Fibroblast of lung (primary cell): ENCODE measurements at regions not wholly inside any gene's neighbourhood (a gene's known extent, or its start where the extent isn't known, plus 50 kb on each side); places are given as distances from the start of the nearest gene placed in this dataset.

Source experiments
- DNase-seq, 2 donors: peaks; one replicate each; pipeline versions ENCODE4 v3.0.0 to v3.0.0-alpha.2; 2010; ENCODE audit warnings: low read depth in 2 of 2
- H2AFZ ChIP-seq: 2 replicates; pipeline ENCODE4 v1.5.1; 2012; ENCODE audit warnings: low read length, control low read depth, inconsistent platforms
- H3K27ac ChIP-seq: 2 replicates; pipeline ENCODE4 v1.5.1; 2011; ENCODE audit warnings: low read length, control low read depth; ENCODE audit not compliant: insufficient read depth
- H3K27me3 ChIP-seq: 2 replicates; pipeline ENCODE4 v1.5.1; 2011; ENCODE audit warnings: mild to moderate bottlenecking, low read length; ENCODE audit not compliant: control insufficient read depth, insufficient read depth
- H3K36me3 ChIP-seq: 2 replicates; pipeline ENCODE4 v1.5.1; 2011; ENCODE audit warnings: low read length; ENCODE audit not compliant: control insufficient read depth, insufficient read depth
- H3K4me1 ChIP-seq: 2 replicates; pipeline ENCODE4 v1.5.1; 2011; ENCODE audit warnings: low read length; ENCODE audit not compliant: control insufficient read depth, insufficient read depth; ENCODE audit errors: extremely low read depth
- H3K4me2 ChIP-seq: 2 replicates; pipeline ENCODE4 v1.5.1; 2011; ENCODE audit warnings: low read length, control low read depth; ENCODE audit not compliant: insufficient read depth; ENCODE audit errors: extremely low read depth
- H3K4me3 ChIP-seq, 4 experiments: fragments of 200-600 bp in 1 of 4; sonication (generic) in 1 of 4; replicated peaks in 1 of 4; 2 replicates each; pipeline ENCODE4 v1.5.1; 2011 to 2016; ENCODE audit warnings: low read length in 4 of 4, low read depth in 3 of 4, mild to moderate bottlenecking in 3 of 4, control low read depth in 2 of 4, inconsistent platforms in 1 of 4, mixed read lengths in 1 of 4; ENCODE audit not compliant: insufficient read depth in 1 of 4; ENCODE audit errors: control extremely low read depth in 1 of 4
- H3K79me2 ChIP-seq: 2 replicates; pipeline ENCODE4 v1.5.1; 2012; ENCODE audit warnings: mild to moderate bottlenecking, low read length, inconsistent platforms; ENCODE audit not compliant: control insufficient read depth, insufficient read depth
- H3K9ac ChIP-seq: 2 replicates; pipeline ENCODE4 v1.5.1; 2011; ENCODE audit warnings: mild to moderate bottlenecking, low read length, control low read depth; ENCODE audit not compliant: insufficient read depth
- H3K9me3 ChIP-seq: 2 replicates; pipeline ENCODE4 v1.5.1; 2012; ENCODE audit warnings: low read depth, low read length; ENCODE audit not compliant: control insufficient read depth, insufficient read depth
- H4K20me1 ChIP-seq: 2 replicates; pipeline ENCODE4 v1.5.1; 2011; ENCODE audit warnings: low read length; ENCODE audit not compliant: control insufficient read depth, insufficient read depth; ENCODE audit errors: extremely low read depth
- CTCF ChIP-seq, 2 donors: IDR thresholded peaks in 1 of 2; conservative IDR thresholded peaks in 1 of 2; 1 replicate in 1 of 2; 2 replicates in 1 of 2; pipeline ENCODE4 v1.5.1; 2011 to 2012; ENCODE audit warnings: low read length in 2 of 2, control low read depth in 1 of 2, inconsistent platforms in 1 of 2, low read depth in 1 of 2, mild to moderate bottlenecking in 1 of 2
- EZH2 ChIP-seq: IDR thresholded peaks from 2 replicates; pipeline ENCODE4 v1.5.1; 2012; ENCODE audit warnings: low read length, control low read depth, mild to moderate bottlenecking; ENCODE audit errors: missing control alignments

- Histone ChIP-seq H3K36me3 (no peaks in the 10 kb centered on the region), H3K4me3 (no peak overlapping the region), H3K27ac (no peak overlapping the region), H4K20me1 (no peaks in the 10 kb centered on the region), H3K9me3 (no peaks in the 10 kb centered on the region), H2AFZ (no peak overlapping the region), H3K79me2 (no peaks in the 10 kb centered on the region), H3K4me1 (no peaks in the 10 kb centered on the region), H3K27me3 (peaks cover 4% of the 10 kb centered on the region), H3K9ac (no peak overlapping the region), H3K4me2 (no peak overlapping the region)
- DNase-seq: peak; percentile 9 to 82
- TF ChIP-seq EZH2 (no peak), CTCF (conservative IDR thresholded peaks at IDR 0.05 in 1 of 2, IDR thresholded peaks at IDR 0.05 in 1 of 2; ENCODE audit: low read depth in 1 of 2, low read length in 2 of 2) (no peak)
Observed at GRCh38 chr6:4270776-4271175, 135.4 kb upstream of the ECI2 start.

GRCh38 chr6:4270001-4270400 is 134.6 kb upstream of the ECI2 start:
- TF ChIP-seq CTCF (conservative IDR thresholded peaks at IDR 0.05 in 1 of 2, IDR thresholded peaks at IDR 0.05 in 1 of 2; ENCODE audit: low read depth in 1 of 2, low read length in 2 of 2) (no peak), EZH2 (no peak)
- no peak overlapping the region for H3K27ac ChIP-seq
- no peak for DNase-seq

GRCh38 chr6:4268171-4268570 is 132.8 kb upstream of the ECI2 start:
- Histone ChIP-seq H3K36me3 (no peaks in the 10 kb centered on the region), H3K27me3 (peaks cover 4% of the 10 kb centered on the region), H3K9me3 (no peaks in the 10 kb centered on the region), H3K9ac (no peak overlapping the region), H3K4me1 (no peaks in the 10 kb centered on the region), H3K4me2 (no peak overlapping the region), H3K27ac (no peak overlapping the region), H3K4me3 (no peak overlapping the region), H3K79me2 (no peaks in the 10 kb centered on the region), H2AFZ (no peak overlapping the region), H4K20me1 (no peaks in the 10 kb centered on the region)
- TF ChIP-seq CTCF (conservative IDR thresholded peaks at IDR 0.05 in 1 of 2, IDR thresholded peaks at IDR 0.05 in 1 of 2; ENCODE audit: low read depth in 1 of 2, low read length in 2 of 2) (no peak), EZH2 (no peak)
- peak in 1 of 2 donors; percentile 40 for DNase-seq

More at GRCh38 chr6:4270001-4270400, 134.6 kb upstream of the ECI2 start:
- Histone ChIP-seq H3K4me3 (no peak overlapping the region), H3K27me3 (peaks cover 4% of the 10 kb centered on the region), H2AFZ (no peak overlapping the region), H3K4me1 (no peaks in the 10 kb centered on the region), H3K4me2 (no peak overlapping the region), H3K79me2 (no peaks in the 10 kb centered on the region), H3K36me3 (no peaks in the 10 kb centered on the region), H4K20me1 (no peaks in the 10 kb centered on the region), H3K9me3 (no peaks in the 10 kb centered on the region), H3K9ac (no peak overlapping the region)
